ENCODE measurements at regions not wholly inside any gene's neighbourhood (a gene's known extent, or its start where the extent isn't known, plus 50 kb on each side); places are given as distances from the start of the nearest gene placed in this dataset.

- in situ Hi-C loops (cut with HindIII; ENCODE audit: low sequenced_read_pairs), result no loop called here
- no peak overlapping the region for H3K4me3 ChIP-seq (ENCODE audit: low read depth, low read length)
- TF ChIP-seq, protein P1, sequence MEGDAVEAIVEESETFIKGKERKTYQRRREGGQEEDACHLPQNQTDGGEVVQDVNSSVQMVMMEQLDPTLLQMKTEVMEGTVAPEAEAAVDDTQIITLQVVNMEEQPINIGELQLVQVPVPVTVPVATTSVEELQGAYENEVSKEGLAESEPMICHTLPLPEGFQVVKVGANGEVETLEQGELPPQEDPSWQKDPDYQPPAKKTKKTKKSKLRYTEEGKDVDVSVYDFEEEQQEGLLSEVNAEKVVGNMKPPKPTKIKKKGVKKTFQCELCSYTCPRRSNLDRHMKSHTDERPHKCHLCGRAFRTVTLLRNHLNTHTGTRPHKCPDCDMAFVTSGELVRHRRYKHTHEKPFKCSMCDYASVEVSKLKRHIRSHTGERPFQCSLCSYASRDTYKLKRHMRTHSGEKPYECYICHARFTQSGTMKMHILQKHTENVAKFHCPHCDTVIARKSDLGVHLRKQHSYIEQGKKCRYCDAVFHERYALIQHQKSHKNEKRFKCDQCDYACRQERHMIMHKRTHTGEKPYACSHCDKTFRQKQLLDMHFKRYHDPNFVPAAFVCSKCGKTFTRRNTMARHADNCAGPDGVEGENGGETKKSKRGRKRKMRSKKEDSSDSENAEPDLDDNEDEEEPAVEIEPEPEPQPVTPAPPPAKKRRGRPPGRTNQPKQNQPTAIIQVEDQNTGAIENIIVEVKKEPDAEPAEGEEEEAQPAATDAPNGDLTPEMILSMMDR (IDR thresholded peaks at IDR 0.05; ENCODE audit: low read depth, low read length), result no peak
- no peak for DNase-seq (ENCODE audit: low read depth, low spot score)
These were observed 381.6 kb downstream of the NYAP2 start for GRCh38 chr2:225781145-225781544.

GRCh38 chr2:225779829-225780228, 380.3 kb downstream of the NYAP2 start:
- peak; percentile 17 for DNase-seq (ENCODE audit: low read depth, low spot score)
- no peak overlapping the region for H3K4me3 ChIP-seq (ENCODE audit: low read depth, low read length)
- TF ChIP-seq, protein P1 (IDR thresholded peaks at IDR 0.05; ENCODE audit: low read depth, low read length), result no peak
- in situ Hi-C loops (cut with HindIII; ENCODE audit: low sequenced_read_pairs), result no loop called here

DNA sequence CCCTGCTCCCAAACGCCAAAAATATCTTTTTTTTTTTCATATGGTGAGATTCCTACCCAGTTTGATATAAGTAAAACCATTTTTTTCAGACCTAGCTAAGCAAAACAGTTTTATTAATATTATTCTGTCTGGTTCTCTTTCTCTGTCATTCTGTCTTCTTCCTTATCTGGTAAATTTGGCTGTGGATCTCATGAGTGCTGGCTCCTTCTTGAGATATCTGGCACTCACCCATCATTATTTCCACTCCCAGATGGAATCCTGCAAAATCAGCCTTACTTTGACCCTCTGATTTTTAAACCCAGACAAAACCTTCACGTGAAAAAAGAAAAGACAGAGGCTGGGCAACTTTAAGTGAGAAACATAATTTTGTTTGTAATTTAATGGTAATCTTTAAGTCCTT, 373.6 kb downstream of the NYAP2 start:
- H3K4me3 ChIP-seq (ENCODE audit: low read depth, low read length), result no peak overlapping the region
- TF ChIP-seq, protein P1 (IDR thresholded peaks at IDR 0.05; ENCODE audit: low read depth, low read length), result no peak
- in situ Hi-C loops (cut with HindIII; ENCODE audit: low sequenced_read_pairs), result no loop called here
- DNase-seq (ENCODE audit: low read depth, low spot score), result no peak

DNA sequence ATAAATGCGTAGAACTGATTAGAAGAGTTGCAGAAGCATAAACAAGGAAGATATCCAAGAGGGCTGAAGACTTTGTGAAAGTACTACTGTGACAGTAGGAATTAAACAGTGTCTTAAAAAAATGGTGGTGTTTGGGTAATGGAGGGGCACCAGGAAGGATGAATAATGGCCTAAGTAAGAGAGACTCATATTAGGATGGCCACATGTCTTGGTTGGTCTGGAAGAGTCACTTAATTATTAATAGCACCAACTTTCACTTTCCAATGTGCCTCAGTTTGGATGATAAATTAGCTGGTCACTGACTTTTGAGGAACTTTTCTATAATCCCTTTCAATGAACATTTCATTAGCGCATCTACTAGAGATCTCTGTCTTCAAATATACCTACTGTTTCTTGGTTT, 372.2 kb downstream of the NYAP2 start:
- H3K4me3 ChIP-seq (ENCODE audit: low read depth, low read length), result no peak overlapping the region
- TF ChIP-seq, protein P1 (IDR thresholded peaks at IDR 0.05; ENCODE audit: low read depth, low read length), result no peak
- DNase-seq (ENCODE audit: low read depth, low spot score), result no peak
- in situ Hi-C loops (cut with HindIII; ENCODE audit: low sequenced_read_pairs), result no loop called here

DNA sequence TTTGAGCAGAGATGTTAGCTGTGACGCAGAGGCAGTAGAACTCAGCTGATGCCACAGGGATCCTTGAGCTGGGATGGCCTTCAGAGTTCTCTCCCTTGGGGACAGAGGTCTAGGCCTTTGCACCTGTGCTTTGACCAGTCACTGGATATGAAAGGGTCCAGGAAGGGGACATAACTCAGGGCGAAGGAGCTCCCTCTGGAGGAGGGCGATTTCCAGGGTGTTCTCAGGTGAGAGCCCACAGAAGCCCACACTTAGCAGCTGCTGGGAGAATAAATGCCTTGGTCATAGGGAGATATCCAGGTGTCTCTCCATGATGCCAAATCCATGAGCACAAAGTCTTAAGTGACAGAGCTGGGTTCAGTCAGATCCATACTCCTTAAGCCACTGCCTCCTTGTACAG, 369.2 kb downstream of the NYAP2 start:
- no peak for DNase-seq (ENCODE audit: low read depth, low spot score)
- in situ Hi-C loops (cut with HindIII; ENCODE audit: low sequenced_read_pairs), result no loop called here
- TF ChIP-seq, protein P1 (IDR thresholded peaks at IDR 0.05; ENCODE audit: low read depth, low read length), result no peak
- H3K4me3 ChIP-seq (ENCODE audit: low read depth, low read length), result no peak overlapping the region

GRCh38 chr2:225766431-225766830, 366.9 kb downstream of the NYAP2 start:
- in situ Hi-C loops (cut with HindIII; ENCODE audit: low sequenced_read_pairs), result no loop called here
- TF ChIP-seq, protein P1 (IDR thresholded peaks at IDR 0.05; ENCODE audit: low read depth, low read length), result no peak
- no peak overlapping the region for H3K4me3 ChIP-seq (ENCODE audit: low read depth, low read length)
- DNase-seq (ENCODE audit: low read depth, low spot score), result peak; percentile 45

- in situ Hi-C loops (cut with HindIII; ENCODE audit: low sequenced_read_pairs), result no loop called here
- H3K4me3 ChIP-seq (ENCODE audit: low read depth, low read length), result no peak overlapping the region
- peak; percentile 5 for DNase-seq (ENCODE audit: low read depth, low spot score)
- TF ChIP-seq, protein P1 (IDR thresholded peaks at IDR 0.05; ENCODE audit: low read depth, low read length), result no peak
These were observed 366.3 kb downstream of the NYAP2 start for GRCh38 chr2:225765820-225766219.
